GM19455 (cell line): ENCODE measurements at regions not wholly inside any gene's neighbourhood (a gene's known extent, or its start where the extent isn't known, plus 50 kb on each side); places are given as distances from the start of the nearest gene placed in this dataset.
"Not testable (repeated sequence)": the region's sequence is repeated elsewhere in the genome, so short reads cannot be mapped to it uniquely, and the experiment has no call there.

ENCODE experiments used
- ATAC-seq: cut with Tn5 transposase; IDR thresholded peaks from one replicate; pipeline ENCODE4 v1.9.1; 2021; ENCODE audit not compliant: unreplicated experiment

GRCh38 chr2:48043131-48043700 lies 136.9 kb upstream of the FBXO11 start:
- ATAC-seq, result no peak

GRCh38 chr2:48043746-48044145 lies 137.4 kb upstream of the FBXO11 start:
- ATAC-seq, result no peak

GRCh38 chr2:48045613-48046012 lies 139.3 kb upstream of the FBXO11 start:
- no peak for ATAC-seq

- no peak for ATAC-seq
Measured at GRCh38 chr2:48048476-48049171, 142.3 kb upstream of the FBXO11 start.

- no peak for ATAC-seq
Measured at GRCh38 chr2:48049371-48049770, 143.1 kb upstream of the FBXO11 start.

DNA sequence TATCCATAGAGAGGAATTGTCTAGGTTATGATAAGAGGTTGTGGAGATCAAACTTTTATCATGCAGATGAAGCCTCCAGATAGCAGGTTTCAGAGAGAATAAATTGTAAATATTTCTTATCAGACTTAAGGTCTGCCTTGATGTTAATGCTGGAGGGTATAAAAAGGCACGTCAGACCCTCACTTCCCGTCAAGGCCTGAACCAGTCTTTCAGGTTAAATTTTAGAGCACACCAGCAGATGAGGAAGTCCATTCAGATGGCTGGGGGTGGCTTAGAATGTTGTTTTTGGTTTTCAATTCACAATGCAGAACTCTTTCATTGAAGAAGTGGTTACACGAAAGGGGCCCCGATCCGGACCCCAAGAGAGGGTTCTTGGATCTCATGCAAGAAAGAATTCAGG lies 144.4 kb upstream of the FBXO11 start:
- ATAC-seq, result no peak

DNA sequence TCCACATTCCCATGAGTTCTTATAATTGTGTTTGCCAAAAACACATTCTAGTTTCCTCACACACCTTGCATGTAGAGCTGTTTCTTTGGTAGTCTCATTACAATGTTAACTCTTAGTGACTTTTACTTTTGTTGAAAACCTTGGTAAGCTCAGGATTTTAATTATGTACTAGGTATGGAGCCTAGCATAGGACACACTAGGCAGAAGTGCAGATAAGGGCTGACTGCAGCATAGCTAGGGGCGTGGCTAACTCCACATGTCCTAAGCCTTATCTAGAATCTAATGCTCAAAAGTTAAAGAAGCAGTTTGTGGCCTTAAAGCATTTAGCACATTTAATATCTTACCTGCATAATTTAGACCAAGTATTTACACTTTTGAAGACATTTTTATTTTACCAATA lies 153.7 kb upstream of the FBXO11 start:
- no peak for ATAC-seq

DNA sequence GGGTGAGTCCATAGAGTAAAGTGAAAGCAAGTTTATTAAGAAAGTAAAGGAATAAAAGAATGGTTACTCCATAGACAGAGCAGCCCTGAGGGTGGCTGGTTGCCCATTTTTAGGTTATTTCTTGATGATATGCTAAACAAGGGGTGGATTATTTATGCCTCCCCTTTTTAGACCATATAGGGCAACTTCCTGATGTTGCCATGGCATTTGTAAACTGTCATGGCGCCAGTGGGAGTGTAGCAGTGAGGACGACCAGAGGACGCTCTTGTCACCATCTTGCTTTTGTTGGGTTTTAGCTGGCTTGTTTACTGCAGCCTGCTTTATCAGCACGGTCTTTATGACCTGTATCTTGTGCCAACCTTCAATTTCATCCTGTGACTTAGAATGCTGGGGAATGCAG lies 155.4 kb upstream of the FBXO11 start:
- ATAC-seq, result not testable (repeated sequence)

DNA sequence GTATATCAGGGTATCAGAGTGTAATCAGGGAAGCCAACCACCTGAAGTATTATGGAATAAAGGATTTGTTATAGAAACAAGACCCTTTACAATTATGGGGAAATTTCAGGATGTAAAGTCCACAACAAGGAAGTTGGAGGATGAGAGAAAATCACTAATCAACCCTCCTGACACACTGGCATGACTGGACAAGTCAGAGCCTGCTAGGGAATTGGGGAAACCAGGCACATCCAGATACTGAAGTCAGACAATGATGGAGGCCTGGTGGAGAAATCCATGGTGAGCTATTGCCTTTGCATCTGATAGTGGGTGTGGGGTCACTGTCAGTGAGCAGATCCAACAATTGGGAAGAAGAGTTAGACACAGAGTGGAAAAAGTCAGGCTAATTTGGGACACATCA lies 158.8 kb upstream of the FBXO11 start:
- ATAC-seq, result no peak

DNA sequence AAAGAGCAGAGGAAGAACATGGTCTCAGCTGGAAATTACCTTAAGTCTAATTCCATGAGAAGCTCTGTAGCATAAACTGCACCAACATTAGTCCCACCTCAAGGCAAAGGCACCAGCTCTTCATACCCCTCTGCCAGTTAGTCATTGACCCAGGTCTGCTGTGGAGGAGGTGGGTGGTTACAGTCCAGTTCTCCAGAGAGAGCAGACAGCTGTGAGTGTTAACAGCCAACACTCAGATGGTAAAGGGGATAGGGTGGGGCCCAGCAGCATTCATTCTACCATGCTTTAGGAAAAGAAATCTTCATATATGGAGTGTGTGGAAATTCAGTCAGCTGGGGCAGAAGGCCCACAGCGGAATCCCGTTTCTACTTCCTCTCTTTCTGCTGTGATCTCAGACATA lies 159.7 kb upstream of the FBXO11 start:
- no peak for ATAC-seq

DNA sequence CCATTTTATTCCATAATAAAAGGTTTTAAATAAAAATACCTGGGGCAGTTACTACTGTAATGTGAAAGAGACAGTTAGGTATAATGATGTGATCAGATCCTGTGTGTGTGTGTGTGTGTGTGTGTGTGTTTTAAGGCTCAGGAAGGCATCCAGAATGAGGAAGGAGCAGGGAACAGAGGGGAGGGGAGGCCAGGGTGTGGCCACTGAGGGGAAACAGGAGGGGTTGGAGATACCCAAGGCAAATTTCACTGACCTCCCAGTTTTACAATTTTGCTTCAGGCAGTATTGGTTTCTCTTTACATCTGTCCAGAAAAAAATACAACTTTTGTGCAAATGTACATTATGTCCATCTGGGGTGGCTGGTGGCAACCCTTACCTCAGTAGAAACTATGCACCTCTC lies 163.5 kb upstream of the FBXO11 start:
- no peak for ATAC-seq

DNA sequence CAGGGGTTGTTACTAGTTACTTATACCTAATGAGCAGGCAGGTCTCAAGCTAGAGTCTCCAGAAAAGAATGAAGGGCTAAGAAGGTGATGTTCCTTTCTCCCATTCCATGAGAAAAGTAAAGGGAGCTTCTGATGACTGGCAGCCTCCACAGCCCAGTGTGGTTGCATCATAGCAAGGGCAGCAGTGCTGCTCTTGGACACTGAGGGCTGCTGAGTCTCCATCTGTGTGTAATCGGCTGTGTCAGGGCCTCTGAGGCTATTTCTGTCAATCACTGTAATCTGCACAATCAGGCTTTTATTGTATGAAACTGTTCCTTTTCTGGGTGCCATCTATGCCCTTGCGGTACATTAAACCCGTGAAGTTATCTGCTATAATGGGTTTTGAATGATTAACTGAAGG lies 164.1 kb upstream of the FBXO11 start:
- no peak for ATAC-seq

- no peak for ATAC-seq
Measured at GRCh38 chr2:48072583-48072982, 166.3 kb upstream of the FBXO11 start.

GRCh38 chr2:48075631-48076030 lies 169.3 kb upstream of the FBXO11 start:
- ATAC-seq, result no peak

DNA sequence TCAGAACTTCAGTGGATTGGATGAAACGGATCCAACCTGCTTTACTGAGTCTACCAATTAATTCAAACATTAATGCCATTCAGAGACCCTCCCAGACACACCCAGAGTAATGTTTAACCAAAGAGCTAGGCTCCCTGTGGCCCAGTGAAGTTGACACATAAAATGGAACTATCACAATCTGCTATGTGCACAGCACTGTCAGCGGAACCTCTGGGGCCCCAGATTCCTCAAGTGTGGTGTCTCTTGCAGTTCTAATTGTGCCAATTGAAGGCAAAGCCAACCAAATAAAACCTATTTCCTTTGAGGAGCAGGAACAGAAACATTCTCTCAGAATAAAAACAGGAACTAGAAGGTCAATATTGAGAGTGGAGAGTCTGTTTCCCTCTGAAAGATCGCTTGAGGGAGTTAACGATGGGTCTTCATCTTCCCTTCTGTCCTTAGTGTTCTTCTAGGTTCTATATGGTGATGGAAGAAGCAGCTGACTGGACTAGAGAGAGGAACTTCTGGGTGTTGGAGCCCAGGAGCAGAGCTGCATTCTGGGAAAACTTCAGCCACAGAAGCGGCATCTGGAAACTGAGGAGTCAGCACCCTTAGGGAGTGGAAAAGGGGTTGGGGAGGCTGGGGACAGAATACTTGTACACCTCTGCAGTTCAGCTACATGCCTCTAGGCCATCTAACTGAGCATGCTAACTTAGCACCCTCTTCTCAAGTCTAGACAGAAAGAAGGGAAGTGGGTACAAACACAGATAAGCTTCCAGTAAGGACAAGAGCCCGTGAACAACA lies 174.4 kb upstream of the FBXO11 start:
- ATAC-seq, result no peak

- ATAC-seq, result no peak
Measured at GRCh38 chr2:48081317-48081628, 175.0 kb upstream of the FBXO11 start.

- ATAC-seq, result no peak
Measured at GRCh38 chr2:48085888-48086287, 179.6 kb upstream of the FBXO11 start.

- no peak for ATAC-seq
Measured at GRCh38 chr2:48088994-48089393, 182.7 kb upstream of the FBXO11 start.

GRCh38 chr2:48089644-48090043 lies 183.3 kb upstream of the FBXO11 start:
- ATAC-seq, result no peak

GRCh38 chr2:48092846-48093803 lies 186.8 kb upstream of the FBXO11 start:
- no peak for ATAC-seq

DNA sequence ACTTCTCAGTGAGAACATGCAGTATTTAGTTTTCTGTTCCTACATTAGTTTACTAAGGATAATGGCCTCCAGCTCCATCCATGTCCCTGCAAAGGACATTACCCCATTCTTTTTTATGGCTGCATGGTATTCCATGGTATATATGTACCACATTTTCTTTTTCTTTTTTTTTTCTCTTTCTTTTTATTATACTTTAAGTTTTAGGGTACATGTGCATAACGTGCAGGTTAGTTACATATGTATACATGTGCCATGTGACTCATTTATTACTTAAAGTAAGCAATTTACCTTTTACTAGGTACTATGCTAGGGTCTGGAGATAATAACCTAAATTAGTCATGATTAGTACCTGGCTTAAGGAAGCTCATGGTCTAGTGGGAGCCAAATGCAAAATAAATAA lies 190.5 kb upstream of the FBXO11 start:
- ATAC-seq, result not testable (repeated sequence)
